Stimulated activated CD4-positive, alpha-beta T cell treated with anti-CD3 and anti-CD28 coated beads, Interleukin-12 subunit alpha, Interleukin-12 subunit beta, amount 100 ng/mL, for 4 hours (primary cell): ENCODE measurements at regions not wholly inside any gene's neighbourhood (a gene's known extent, or its start where the extent isn't known, plus 50 kb on each side); places are given as distances from the start of the nearest gene placed in this dataset.

Source experiments
- DNase-seq: peaks from one replicate; pipeline ENCODE4 v3.0.0-alpha.2; 2020

DNA sequence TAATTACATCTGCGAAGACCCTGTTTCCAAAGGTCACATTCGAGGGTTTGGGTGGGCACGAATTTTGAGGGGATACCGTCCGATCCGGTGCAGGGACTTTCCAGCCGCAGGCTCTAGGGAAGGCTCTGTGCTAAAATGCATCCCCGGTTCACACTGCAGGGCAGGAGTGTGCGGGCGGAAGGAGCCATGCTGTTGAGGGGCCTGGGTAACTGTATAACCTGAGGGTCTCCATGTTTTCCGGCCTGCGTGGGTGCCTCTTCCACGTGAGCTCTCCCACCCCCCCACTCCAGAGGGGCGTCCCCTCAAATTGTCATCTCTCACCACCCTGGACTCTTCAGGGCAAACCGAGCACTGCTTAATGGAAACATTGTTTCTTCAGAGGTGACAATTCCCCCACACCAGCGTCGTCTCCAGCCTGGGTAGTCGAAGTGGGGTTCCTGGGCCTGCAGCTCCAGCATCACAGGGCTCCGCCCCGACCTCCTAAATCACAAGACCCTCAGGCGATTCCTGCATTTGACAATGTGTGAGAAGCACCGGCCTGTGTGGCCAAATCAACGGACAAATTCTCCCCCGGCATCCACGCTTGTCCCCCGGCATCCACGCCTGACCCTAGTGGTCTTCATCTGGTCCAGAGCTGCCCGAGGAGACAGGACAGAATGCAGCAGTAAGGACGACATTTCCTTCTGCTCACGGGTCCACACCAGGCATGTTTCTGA lies 51.2 kb downstream of the FOXL3 start:
- no peak for DNase-seq

- DNase-seq: no peak
Observed at GRCh38 chr7:341841-342638, 52.1 kb downstream of the FOXL3 start.

GRCh38 chr7:342681-343216 lies 52.8 kb downstream of the FOXL3 start:
- DNase-seq: no peak

- no peak for DNase-seq
Observed at GRCh38 chr7:343227-343822, 53.4 kb downstream of the FOXL3 start.

DNA sequence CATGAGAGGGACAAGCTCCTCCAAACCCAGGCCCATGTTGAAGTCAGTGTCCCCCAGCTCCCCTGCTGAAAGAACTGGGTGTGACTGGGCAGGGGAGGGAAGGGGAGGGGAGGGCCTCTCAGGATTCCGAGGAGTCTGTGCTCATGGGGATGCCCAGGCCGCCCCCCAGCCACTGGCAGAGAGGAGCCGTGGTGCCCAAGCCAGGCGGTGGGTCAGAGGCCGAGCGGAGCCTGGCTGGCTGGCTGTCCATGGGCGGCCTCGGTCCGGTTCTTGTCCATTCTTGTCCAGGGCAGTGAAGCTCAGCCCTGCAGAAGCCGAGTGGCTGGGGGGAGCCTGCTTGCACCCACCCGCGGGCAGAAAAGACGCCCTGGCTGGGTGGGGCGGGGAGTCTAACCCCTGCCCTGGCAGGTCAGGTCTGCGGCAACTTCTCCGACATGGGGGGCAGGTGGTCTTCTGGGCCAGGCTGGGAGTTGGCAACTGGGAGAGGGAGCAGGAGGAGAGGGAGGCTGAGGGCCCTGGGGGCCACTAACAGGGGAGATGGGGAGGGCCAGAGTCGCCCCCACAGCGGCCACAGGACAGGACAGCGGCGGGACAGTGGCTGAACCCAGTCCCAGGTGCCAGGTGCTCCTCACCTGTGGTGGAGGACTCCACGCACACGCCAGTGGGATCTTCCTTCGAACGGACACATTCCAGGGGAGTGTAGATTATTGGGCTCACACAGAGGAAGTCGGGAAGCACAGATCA lies 54.1 kb downstream of the FOXL3 start:
- DNase-seq: no peak

GRCh38 chr7:344608-344994 lies 54.6 kb downstream of the FOXL3 start:
- DNase-seq: no peak

GRCh38 chr7:346116-346898 lies 56.3 kb downstream of the FOXL3 start:
- DNase-seq: no peak

- DNase-seq: no peak
Observed at GRCh38 chr7:347001-347590, 57.1 kb downstream of the FOXL3 start.

- no peak for DNase-seq
Observed at GRCh38 chr7:347644-348479, 57.9 kb downstream of the FOXL3 start.

DNA sequence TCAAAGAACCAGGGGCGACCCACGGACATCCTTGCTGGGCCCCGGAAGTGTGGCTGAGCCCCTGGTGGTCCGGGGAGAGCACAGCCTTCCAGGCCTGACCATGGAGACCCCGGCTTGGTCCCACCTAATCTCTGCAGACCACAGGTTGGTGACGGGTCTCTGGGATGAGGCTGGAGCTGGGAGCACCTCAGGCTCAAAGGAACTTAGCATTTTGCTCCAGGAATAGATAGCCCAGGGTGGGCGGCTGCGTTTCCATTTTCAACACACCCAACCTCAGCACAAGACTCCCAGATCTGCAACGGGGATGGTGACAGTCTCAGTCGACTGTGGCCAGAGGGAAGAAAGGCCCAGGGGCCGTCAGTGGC lies 58.5 kb downstream of the FOXL3 start:
- DNase-seq: no peak

DNA sequence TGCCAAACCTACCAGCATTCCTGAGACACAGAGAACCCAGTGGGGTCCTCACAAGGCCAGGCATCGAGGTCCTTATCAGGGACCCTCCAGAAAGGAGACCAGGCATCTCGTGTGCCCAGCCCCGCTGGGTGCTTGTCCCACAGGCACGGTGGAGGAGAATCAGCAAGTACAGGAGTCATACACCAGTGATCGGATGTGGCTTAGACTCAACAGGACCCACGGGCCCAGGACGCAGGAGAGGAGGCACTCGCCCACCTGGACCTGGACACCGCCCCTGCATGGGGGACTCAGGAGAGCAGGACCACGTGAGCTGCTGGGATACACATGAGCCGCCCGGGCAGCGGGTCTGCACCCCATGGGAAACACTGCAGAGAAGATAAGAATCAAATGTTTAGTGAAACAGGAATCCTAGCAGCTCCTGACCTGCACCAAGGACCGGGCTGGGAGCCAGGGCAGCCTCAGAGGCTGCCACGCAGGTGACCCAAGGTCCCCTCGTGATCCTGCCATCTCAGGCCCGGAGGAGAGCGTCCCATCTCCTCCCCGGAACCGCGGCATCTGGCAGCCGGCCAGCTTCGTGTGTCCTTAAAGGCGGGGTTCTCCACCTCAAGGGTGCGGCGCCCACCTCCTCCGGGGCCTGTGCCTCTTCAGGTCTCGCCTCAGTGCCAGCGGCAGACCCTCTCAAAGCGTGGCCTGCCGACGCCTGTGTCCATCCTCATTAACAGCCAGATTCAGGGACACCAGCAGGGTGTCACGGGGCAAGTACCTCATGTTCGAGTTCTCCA lies 59.2 kb downstream of the FOXL3 start:
- no peak for DNase-seq

DNA sequence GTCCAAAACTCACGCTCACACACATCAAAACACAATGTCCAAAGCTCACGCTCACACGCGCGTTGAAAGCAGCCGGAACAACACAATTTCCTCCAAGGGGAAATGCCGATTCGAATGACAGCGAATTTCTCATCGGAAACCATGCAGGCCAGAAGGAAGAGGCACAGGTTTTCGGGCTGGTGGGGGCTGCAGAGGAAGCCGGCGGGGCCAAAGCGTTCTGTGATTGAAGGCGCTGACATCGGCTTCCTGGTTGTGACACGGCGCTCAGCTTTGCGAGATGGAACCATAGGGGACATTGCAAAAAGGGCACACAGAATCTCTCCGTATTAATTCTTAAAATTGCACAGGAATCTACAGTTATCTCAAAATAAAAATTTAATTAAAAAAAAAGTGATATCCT lies 61.3 kb downstream of the FOXL3 start:
- DNase-seq: peak; percentile 44

DNA sequence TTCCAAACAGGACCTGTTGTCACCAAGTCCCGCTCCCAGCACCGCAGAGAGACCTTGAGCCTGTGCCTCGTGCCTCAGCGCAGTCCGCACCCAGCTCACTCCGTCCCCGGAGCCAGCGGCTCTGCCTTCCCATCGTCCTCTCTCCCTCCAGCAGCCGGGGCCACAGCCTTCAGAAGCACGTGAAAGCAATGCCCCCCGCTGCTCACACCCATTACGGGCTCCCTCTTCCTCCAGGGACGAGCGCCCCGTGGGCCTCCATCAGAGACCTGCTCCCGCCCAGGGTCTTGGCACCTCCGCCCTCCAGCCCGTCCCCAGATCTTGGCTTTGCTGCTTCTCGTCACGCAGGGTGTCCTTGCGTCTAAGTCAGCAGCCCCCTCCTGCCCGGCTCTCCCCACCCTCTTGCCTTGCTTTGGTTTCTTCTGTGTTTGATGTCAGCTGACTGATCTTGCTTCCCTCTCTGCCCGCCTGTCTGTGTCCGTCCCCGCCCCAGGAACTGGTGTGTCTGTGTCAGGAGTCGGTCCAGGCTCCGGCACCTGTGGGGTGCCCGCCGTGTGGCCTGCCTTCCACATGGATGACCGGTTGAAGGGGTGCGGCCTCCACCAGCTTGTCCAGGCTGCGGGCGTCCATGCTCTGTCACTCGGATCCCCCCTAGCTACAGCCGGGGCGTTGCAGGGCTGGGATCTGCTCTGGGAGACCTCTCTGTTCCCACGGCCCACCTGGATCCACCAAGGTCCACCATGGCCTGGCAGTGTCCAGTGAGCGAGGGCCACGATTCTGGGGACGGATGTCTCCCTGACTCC lies 61.9 kb downstream of the FOXL3 start:
- peak; percentile 34 for DNase-seq

DNA sequence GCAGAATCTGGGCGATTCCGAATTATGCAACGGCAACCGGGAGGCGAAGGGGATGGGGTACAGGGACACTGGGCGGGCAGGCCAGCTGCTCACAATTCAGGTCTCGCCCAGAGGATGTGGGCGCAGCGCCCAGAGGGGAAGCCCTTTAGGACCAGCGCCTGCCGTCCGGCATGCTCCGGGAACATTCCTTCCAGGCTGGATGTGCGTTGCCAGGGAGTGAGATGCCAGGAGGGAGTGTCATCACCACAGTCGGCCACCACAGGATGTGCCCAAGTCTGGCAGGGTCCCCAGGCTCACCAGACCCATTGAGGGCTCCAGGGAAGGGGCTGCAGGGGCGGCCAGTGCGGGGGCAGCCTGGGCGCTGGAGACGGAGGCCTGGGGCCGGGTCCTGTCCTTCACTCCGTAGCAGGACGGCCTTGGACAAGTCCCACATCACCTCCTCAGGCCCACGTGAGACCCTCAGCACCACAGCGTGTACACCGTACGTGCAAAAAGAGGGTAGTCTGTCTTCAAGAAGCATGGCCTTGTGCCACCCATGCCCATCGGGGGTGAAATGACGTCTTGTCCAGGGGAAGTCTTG lies 63.9 kb downstream of the FOXL3 start:
- no peak for DNase-seq

- no peak for DNase-seq
Observed at GRCh38 chr7:354597-355470, 64.9 kb downstream of the FOXL3 start.

GRCh38 chr7:355568-355967 lies 65.6 kb downstream of the FOXL3 start:
- no peak for DNase-seq

DNA sequence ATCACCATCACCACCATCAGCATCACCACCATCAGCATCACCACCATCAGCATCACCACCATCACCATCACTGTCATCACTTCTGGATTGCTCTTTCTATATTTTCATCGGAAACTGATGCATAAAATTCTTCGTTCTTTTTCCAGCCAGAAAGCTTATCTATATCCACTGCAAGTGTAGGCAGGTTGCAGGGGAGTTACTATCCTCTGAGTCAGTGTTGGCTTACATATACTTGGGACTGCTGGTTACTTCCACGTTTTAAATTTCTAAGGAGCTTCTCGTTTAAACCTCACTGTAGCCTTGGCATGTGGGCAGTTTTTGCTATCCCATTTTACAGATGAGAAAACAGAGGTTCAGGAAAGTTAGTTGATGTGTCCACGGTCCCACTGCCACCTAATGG lies 66.1 kb downstream of the FOXL3 start:
- no peak for DNase-seq
